HG02759 (cell line): ENCODE measurements at regions not wholly inside any gene's neighbourhood (a gene's known extent, or its start where the extent isn't known, plus 50 kb on each side); places are given as distances from the start of the nearest gene placed in this dataset.

Experiments
- ATAC-seq: cut with Tn5 transposase; IDR thresholded peaks from one replicate; pipeline ENCODE4 v1.9.1; 2021; ENCODE audit warnings: mild to moderate bottlenecking, moderate library complexity; ENCODE audit not compliant: unreplicated experiment

GRCh38 chr10:4663162-4663992 lies 162.6 kb upstream of the AKR1E2 start:
- ATAC-seq, result peak; percentile 99

GRCh38 chr10:4662576-4663161 lies 163.3 kb upstream of the AKR1E2 start:
- ATAC-seq, result no peak

DNA sequence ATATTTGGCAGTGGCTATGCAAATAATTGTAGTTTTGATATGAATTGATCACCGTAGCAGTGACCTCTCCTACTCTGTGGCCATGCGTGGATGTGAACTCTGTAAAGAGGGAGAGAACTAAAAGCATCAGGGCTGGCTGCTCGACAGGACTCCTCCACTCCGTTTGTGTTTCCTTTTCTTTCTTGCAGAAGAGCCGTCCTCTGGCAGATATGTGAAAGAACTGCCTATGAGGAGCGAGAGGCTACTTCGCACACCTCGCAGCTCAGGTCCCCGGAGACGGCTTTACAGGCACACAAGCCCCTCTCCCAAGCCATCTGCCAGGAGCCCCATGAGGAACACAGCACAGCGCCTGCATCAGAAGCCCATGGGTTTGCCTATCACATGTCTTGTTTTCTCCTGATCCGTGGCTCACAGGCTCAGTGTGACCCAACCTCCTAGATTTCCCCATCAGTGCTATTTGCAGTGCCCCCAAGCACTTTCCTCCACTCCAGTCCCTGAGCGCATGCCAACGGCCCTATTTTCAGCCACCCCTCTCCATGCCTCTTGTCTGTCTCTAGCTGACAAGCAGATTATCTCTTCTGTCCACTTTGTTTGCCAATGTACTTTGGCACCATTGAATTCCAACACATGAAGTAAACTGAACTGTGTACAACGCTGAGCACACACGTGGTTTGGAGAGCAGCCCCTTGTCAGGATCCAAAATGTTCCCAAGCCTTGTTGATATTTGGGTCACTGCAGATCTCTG lies 164.3 kb upstream of the AKR1E2 start:
- ATAC-seq, result no peak

- no peak for ATAC-seq
Observed at GRCh38 chr10:4658777-4659176, 167.2 kb upstream of the AKR1E2 start.

GRCh38 chr10:4656576-4657194 lies 169.3 kb upstream of the AKR1E2 start:
- no peak for ATAC-seq

DNA sequence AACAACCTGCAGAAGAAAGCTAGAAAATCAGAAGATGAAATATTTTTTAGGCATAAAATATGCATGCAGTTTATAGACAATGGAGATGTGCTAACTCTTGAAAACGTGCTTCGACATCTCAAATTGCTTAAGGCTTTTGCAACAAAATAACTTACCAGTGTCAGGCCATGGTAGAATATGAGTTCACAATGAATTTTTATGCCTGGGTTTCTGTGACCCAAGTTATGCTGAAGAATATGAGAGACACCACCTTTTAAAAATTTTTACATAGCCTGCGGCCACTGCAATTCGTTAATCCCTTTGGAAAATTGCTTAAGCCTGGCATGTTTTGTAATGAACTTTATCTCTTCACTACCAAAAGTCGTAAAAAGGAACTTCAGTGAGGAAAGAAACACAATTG lies 170.1 kb upstream of the AKR1E2 start:
- no peak for ATAC-seq

DNA sequence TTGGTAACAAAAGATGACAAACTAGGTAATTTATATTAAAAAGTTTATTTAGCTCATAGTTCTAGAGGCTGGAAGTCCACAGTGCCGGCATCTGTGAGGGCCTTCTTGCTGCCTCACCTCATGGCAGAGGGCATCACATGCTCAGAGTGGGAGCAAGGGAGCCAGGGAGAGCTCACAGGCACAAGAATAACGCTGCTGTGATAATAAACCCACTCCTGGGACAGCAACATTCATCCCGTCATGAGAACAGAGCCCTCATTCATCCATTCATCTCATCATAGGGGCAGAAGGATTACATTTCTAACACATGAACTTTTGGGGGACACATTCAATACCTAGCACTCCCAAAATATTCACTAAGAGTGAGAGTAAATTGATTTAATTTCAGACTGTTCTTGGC lies 170.6 kb upstream of the AKR1E2 start:
- ATAC-seq, result no peak

DNA sequence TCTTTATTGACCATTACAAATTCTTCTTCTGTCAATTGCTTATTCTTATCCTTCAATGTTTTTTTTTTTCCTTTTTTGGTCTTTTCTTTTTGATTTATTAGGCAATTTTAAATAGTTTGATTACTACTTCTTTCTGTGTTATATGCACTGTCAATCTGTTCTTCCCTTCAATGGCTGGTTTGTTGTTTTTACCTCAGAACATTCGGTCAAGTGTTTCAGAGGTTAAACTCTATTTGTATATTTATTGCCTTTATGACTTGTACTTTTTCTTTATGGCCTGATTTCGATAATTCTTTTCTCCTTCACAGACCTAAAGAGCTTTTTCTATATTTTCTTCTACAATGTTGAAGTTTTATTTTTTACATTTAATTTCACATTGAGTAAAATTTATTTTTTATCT lies 171.5 kb upstream of the AKR1E2 start:
- no peak for ATAC-seq

DNA sequence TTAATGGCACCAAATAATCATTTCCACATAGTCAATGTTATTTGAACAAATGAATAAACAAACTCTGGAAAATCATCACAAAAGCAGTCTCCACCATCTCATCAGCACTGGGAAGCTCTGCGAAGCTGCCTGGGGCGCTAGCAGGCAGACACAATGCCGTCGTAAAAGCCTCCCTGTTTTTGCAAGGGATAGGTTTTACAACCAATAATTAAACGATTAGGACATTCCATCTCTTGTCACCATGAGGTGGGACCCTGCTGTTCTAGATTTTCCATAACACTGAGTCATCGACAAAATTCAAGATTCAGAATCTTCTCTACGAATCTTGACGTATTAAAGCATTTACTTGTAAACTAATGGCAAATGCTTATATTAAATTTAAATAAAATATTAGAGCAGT lies 172.8 kb upstream of the AKR1E2 start:
- ATAC-seq, result no peak

GRCh38 chr10:4652111-4653010 lies 173.6 kb upstream of the AKR1E2 start:
- peak; percentile 49 for ATAC-seq

DNA sequence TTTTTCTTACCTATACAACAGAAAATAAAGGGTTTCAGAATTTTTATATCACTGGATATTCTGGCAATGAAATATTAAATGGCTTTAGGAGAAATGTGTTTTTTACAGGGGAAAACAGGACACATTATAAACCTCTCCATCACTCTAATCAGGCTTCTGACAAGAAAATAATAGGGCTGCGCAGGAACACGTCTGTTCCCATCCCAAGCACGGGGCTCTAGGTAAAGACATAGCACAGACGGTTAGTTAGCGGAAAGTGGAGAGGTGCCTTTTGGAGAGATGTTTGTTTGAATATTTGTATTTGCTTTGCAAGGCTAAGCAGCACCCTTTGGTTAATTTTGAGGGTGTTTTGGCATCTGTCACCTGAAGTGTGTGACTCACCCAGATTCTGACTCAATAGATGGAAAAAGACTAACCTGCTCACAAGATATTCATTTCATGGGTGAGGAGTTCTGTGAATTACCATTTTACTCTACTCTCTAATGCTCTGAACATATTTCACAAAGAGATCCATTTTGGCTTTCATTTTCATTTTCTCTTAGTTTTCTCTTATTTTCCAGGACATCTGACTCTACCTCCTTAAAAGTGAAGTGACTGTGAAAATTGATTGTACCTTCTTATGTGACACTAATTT lies 174.5 kb upstream of the AKR1E2 start:
- ATAC-seq, result peak; percentile 37

DNA sequence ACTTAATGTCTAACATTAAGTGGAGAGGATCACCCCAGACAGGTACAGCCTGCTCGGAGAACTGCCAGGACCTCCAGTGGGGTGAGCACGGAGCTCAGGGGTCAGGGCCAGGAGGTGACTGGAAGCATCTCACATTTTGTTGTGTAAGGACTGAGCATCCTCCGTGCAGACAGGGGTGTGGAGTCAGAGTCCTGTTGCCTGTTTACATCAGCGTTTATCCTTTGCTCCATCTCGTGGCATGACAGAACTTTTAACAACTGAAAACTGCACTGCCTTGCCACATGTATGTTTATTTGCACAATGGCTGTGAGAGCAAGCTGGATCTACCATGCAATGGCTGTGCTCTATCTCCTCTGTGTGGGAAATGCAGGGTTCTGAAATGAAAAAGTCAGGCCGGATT lies 175.4 kb upstream of the AKR1E2 start:
- no peak for ATAC-seq

DNA sequence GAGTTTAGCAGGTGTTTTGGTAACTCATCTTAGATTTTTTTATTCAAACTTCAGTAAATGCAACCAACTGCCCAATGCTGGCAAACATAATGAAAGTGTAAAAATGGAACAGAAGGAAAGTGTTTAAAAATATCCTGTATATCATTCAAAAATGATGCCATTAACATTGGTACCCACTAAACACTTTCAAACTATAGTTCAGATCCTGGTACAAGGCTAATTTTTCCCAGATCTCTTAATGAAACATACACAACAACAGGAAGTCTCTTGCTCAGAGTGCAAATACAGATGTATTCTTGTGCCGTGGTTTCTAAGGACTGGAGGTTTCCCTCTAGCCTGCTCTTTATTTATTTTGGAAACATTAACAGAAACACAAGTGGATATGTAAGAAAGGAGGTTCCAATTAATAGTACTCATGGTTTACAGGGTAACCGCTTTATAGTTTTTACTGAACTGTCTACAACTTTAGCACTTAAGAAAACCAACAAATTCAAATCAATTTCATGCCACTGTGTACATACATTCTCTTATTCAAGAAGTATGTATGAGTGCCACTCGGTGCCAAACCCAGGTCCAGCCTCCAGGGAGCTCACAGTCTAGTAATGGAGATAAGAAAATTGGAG lies 176.0 kb upstream of the AKR1E2 start:
- ATAC-seq, result no peak

DNA sequence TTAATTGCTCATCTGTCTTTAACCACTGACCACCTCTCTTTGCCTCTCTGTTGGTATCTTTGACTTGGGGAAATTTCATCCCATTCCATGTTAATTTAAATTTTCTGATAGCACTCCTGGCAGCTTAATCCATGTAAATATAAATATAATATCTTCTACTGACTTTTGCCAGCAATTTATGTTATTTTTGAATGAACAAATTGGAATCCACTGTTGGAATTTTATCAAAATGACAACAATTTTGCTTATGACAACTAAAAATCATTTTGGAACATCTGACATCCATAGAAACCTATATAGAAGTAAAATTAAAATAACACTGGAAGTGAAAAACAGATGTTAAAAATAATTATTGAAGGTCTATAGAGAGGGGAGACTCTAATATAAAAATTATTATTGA lies 176.5 kb upstream of the AKR1E2 start:
- ATAC-seq, result no peak

GRCh38 chr10:4648999-4649398 lies 177.0 kb upstream of the AKR1E2 start:
- no peak for ATAC-seq

GRCh38 chr10:4647109-4647785 lies 178.8 kb upstream of the AKR1E2 start:
- ATAC-seq, result no peak

GRCh38 chr10:4646547-4646946 lies 179.5 kb upstream of the AKR1E2 start:
- ATAC-seq, result no peak

GRCh38 chr10:4645836-4646235 lies 180.2 kb upstream of the AKR1E2 start:
- ATAC-seq, result no peak

DNA sequence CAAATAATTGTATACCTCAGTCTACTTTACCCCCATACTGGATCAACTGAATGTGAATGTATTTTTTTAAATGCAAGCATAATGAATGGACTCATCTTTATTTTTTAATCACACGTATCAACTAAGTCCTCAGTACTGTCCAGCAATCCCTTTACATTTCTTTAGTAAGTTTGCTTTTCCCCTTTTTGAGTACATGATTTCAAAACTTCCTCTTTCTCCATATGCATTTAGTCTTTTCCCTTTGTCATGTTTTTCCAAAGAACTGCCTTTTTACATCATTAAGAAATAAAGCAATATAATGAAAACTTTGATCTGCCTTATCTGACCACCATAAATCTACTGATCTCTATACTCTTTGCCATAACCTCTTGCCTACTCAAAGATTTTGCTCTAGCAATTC lies 182.5 kb upstream of the AKR1E2 start:
- ATAC-seq, result no peak
